HTR-8/SVneo (cell line): ENCODE measurements at regions not wholly inside any gene's neighbourhood (a gene's known extent, or its start where the extent isn't known, plus 50 kb on each side); places are given as distances from the start of the nearest gene placed in this dataset.

Experiments used
- DNase-seq: peaks from one replicate; pipeline ENCODE4 v3.0.0; 2011; ENCODE audit warnings: low spot score, mixed read lengths; ENCODE audit not compliant: insufficient read length
- FAIRE-seq: peaks from 2 replicates; lab custom pipeline; 2011; peaks lifted over from hg19 to GRCh38; lab: Jason Lieb, UNC

GRCh38 chr16:79728923-79729240 lies 128.3 kb upstream of the MAF start:
- no peak for DNase-seq
- no peak for FAIRE-seq

GRCh38 chr16:79728048-79728922 lies 127.7 kb upstream of the MAF start:
- FAIRE-seq = no peak
- no peak for DNase-seq

DNA sequence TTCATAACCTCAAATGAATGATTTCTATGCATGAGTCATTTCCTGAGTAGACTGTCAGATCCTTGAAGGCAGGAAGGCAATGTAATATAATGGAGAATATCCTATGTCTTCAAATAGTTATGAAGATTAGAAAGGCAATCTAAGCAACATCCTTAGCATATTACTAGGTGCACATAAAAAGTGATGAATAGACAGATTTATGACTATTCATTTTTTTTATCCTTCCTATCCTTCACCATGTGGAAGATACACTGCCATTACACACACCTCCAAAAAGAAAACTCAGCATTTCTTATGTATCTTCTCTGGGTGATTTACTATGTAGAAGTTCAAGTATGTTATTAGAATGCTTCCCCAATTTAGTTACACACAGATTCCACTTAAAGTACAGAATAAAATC lies 126.4 kb upstream of the MAF start:
- FAIRE-seq (no peak), DNase-seq (no peak)

- DNase-seq (no peak), FAIRE-seq (no peak)
Observed at GRCh38 chr16:79725051-79725450, 124.5 kb upstream of the MAF start.

- DNase-seq (no peak), FAIRE-seq (no peak)
Observed at GRCh38 chr16:79723583-79724168, 123.1 kb upstream of the MAF start.

- DNase-seq (no peak), FAIRE-seq (no peak)
Observed at GRCh38 chr16:79721270-79721669, 120.7 kb upstream of the MAF start.

DNA sequence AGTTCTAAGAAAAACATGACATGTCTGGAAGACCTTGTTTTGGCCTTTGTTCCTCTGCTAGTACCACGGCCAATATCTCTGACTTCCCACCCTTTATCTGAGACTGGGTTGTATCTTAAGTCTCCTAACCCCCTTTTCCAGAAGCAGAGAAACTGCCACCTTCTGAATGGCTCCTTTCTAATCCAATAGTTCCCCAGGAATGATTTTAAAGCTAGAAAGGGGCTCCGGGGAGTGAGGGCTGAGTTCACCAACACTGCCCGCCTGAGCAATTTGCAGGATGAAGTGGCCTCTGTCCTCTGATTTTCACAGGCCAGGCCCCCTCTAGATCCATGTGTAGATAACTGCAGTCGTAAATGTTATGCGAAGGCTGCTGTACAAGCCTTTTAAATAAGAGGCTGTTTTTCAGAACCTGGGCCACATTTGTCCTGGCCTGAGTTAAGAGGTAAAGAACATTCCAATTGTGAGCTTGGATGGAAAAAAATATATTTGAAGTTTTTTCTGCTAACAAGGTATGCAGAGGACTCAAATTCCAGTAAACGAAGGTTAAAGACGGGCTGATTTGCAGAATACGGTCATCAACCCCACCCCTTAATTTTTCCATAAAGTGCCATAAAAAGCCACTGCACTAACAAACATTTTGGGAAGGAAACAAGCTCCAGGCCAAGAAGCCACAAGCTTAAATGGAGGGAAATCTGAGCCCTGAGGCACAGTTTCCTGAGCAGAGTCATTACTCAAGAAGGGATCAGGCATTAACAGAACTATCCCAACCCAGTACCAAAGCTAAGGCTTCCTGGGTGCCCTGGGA lies 117.0 kb upstream of the MAF start:
- DNase-seq = no peak
- FAIRE-seq = no peak

- DNase-seq (no peak), FAIRE-seq (no peak)
Observed at GRCh38 chr16:79716645-79717332, 116.3 kb upstream of the MAF start.

- no peak for FAIRE-seq
- DNase-seq = no peak
Observed at GRCh38 chr16:79715061-79715460, 114.5 kb upstream of the MAF start.

DNA sequence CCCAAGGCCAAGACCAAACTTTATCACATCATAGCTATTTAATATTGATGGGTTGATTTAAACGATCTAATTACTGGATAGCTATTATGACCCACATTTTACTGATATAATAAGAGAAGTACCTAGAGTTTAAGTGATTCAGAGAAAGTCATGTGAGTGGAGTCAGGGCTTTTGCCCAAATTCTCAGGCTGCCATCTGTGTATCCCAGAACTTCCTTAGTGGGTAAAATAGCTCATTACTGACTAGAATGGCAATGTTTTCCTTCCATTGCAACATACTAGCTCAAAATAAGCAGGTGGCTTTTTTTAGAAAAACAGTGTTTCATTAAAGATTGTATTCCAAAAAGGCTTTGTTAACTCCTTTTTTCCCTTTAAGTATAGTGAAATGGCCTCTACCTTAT lies 113.9 kb upstream of the MAF start:
- no peak for FAIRE-seq
- no peak for DNase-seq

GRCh38 chr16:79713609-79714309 lies 113.2 kb upstream of the MAF start:
- FAIRE-seq (no peak), DNase-seq (no peak)

- DNase-seq = no peak
- FAIRE-seq = no peak
Observed at GRCh38 chr16:79712276-79712675, 111.7 kb upstream of the MAF start.

GRCh38 chr16:79707876-79708275 lies 107.3 kb upstream of the MAF start:
- FAIRE-seq (no peak), DNase-seq (no peak)

DNA sequence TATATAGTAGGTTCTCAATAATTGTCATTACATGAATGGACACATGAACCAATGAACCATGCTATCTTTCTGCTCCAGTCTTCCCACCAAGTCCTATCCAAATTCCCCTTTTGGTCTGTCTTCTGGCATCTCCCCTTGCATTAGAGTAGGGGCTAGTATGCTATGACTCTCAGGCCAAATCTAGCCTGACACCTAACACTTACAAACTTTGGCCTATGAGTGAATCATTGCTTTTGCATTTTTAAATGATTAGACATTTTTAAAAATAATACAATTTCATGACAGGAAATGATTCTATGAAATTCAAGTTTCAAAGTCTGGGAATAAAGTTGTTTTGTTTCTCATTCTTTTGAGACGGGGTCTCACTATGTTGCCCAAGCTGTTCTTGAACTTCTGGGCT lies 102.5 kb upstream of the MAF start:
- FAIRE-seq (no peak), DNase-seq (no peak)

- no peak for DNase-seq
- no peak for FAIRE-seq
Observed at GRCh38 chr16:79698341-79698753, 97.8 kb upstream of the MAF start.

DNA sequence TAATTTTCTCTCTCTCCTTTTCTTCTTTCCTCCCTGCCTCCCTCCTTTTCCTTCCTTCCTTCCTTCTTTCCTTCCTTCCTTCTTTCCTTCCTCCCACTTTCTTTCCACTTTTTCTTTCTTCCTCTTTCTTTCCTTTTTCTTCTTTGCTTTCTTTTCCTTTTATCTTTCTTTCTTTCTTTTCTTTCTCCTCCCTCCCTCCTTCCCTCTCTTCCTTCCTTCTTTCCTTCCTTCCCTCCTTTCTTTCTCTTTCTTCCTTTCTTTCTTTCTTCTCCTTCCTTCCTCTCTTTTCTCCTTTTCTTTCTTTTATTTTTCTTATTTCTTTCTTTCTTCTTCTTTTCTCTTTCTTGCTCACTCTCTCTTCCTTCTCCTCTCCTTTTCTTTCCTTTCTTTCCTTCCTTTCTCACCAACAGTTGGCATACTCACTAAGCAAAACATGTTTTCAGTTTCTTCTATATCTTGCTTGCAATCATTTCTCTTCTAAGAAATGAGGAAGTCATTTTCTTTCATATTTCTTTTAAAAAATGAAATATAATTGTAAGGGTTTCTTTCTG lies 97.1 kb upstream of the MAF start:
- DNase-seq (no peak), FAIRE-seq (no peak)

DNA sequence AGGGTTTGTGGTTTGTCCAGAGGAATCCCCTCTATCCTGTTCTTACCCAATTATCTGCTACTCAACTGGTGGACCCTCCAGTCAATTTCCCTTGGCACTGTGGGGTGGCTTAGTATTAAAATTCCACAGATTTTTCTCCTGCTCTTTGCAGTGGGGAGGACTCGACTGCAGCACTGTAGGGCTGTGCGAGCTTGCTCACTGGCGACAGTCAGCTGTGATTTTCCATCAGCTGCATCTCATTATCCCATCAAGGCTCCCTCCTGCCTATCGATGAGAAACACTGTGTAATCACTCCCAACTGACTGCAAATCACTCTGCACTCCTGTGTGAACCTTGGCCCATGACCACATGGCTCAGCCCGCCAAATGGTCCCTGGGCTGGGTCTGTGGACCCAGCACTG lies 90.5 kb upstream of the MAF start:
- no peak for DNase-seq
- no peak for FAIRE-seq

GRCh38 chr16:79690159-79690558 lies 89.6 kb upstream of the MAF start:
- no peak for DNase-seq
- FAIRE-seq = no peak

- FAIRE-seq (no peak), DNase-seq (no peak)
Observed at GRCh38 chr16:79687249-79688130, 87.0 kb upstream of the MAF start.
